ENCODE measurements at regions not wholly inside any gene's neighbourhood (a gene's known extent, or its start where the extent isn't known, plus 50 kb on each side); places are given as distances from the start of the nearest gene placed in this dataset.
"Not testable (repeated sequence)": the region's sequence is repeated elsewhere in the genome, so short reads cannot be mapped to it uniquely, and the experiment has no call there.

DNA sequence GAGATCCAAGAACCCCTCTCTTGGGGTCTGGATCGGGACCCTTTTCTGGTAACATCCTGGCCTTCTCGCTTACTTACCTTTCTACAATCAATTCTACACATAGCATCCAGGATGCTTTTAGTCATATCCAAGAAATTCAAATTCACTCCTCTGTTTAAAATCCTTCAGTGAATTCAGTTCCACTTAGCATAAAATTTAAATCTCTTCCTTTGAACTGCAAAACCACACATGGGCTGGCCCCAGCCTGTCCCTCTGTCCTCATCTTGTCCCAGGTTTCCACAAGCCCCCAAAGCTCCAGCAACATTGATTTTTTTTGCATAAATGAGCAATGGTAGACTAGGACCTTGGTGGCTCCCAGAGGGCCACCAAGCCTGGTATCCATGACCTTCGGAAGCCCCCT is 96.4 kb upstream of the C16orf82 start:
- DNase-seq (ENCODE audit: low read depth): no peak

DNA sequence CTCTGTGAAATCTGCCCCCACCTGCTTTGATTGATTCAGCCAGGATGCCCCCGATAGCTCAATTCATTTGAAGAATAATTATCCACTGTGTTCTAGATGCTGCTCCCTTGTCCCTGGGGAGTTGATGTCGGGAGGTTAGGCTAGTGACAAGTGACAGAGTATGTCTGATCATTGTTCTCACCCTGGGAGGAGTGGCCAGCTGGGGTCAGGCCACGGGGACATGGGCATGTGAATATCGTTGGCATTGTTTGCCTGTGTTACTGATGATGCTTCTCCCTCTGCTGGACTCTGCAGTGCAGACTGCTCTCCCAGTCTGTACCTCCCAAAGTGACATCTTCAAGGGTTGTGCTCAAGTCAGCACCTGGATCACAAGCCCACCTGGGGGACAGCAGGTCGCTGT is 89.9 kb upstream of the C16orf82 start:
- no peak for DNase-seq (ENCODE audit: low read depth)

DNA sequence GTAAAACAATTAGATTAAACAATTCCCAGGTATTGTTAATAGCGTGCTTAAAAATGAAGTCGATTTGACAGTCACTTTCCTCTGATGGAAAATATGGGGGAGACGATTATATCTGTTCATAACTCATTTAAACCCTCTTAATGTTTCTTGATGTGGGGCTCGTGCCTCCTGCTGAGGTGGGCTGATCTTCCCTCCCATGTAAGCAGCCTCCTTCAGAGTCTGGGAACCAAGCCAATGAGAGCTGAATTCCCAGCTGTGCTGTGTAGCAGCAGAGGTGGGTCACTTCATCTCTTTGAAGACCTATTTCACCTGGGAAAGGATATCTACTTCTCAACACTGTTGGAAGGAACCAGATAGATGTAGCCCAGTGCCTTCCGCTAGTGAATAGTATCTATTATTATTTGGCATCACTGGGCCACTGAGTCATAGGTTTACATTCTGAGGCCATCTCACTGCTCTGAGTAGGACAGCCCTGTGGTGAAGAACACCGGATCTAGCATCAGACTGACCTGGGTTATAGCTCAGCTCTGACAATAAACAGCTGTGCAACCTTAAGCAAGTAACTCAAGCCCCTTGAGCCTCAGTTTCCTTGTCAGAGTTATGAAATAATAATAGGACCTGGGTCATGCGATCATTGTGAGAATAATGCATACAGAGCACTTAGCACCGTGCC is 85.3 kb upstream of the C16orf82 start:
- peak; percentile 13 for DNase-seq (ENCODE audit: low read depth)

DNA sequence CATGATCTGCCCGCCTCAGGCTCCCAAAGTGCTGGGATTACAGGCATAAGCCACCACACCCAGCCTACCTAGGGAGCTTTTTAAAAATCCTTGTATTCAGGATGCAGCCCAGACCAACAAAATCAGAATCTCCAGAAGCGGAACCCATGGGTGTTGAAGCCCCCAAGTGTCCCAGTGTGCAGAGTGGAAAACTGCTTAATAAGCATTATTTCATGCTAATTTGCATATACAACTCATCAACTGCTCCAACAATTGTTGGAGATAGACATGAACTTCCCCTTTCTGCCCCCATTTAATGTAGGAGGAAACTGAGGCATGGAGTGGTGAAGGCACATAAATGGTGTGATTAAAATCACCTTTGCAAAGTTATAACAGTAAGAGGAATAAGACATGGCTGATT is 84.3 kb upstream of the C16orf82 start:
- no peak for DNase-seq (ENCODE audit: low read depth)

DNA sequence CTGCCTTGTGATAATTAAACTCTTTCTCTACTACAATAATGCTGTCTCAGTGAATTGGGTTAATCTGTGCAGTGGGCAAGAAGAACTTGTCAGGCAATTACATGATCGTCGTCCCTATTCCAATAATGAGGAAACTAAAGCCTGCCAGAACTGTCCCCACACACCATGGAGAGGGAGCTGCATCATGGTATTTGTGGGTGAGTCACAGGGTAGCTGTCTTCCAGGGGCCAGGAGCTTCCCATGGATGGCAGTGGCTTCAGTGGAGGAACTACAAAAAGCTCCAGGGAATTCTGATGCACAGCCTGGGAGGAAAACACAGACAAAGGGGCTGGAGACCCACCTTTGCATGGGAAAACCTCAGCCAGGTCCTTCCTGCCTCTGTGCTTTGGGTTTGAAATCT is 83.3 kb upstream of the C16orf82 start:
- no peak for DNase-seq (ENCODE audit: low read depth)

DNA sequence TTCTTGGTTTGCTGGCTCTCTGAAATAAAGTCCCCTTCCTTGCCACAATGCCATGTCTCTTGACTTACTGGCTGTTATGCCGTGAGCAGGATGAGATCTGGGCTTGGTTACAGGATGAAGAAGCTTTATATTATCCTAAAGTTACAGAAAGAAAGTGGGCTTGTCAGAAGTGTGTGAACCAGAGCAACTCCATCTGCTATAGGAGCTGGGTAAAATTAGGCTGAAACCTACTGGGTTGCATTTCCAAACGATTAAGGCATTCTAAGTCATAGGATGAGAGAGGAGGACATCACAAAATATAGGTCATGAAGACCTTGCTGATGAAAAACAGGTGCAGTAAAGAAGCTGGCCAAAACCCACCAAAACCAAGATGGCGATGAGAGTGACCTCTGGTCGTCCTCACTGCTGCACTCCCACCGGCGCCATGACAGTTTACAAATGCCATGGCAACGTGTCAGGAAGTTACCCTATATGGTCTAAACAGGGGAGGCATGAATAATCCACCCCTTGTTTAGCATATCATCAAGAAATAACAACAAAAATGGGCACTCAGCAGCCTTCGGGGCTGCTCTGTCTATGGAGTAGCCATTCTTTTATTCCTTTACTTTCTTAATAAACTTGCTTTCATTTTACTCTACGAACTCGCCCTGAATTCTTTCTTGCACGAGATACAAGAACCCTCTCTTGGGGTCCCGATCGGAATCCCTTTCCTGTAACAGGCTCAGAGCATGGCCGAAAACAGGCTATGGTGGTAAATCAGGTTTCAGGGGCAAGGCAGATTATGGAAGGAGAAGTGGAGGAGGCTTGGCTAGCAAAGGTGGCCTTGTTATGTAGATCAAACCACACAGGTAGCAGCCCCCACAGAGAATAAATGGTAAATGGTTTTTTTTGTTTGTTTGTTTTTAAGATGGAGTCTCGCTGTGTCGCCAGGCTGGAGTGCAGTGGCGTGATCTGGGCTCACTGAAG is 81.3 kb upstream of the C16orf82 start:
- DNase-seq (ENCODE audit: low read depth): no peak

DNA sequence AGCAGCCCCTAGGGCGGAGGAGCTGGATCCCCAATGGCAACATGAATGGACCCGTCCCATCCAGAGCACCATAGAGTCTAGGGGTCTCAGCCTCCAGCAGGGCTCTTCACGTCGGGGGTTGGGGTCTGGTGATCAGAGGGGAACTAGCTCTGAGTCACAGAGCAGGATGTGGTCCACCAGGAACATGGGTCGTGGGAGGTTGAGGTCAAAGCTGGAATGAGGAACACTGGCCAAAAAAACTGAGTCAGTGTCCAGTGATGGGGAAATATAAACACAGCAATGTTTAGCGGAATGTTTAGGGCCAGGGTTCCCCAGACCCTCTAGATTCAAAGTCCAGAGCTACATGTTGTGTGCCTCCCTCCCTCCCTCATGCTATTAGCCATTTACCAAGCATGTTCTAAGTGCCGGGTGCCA is 79.1 kb upstream of the C16orf82 start:
- DNase-seq (ENCODE audit: low read depth): peak; percentile 54

DNA sequence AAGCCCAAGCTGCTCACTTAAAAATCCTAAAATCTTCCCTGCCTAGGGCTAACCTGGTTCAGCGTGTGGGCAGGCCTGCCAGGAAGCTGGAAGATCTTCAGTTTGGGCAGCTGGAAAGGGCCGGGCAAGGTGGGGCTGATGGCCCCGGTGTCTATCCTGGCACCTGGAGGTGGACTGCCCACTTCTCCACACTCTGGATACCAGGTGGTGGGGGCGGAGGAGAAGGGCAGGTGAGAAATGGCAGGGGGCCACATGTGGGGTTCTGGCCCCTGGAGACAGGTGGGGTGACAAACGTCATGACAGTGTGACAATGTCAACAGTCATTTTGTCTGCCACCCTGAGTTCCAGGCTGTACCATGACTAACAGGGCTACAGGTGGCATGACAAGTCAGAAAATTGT is 78.5 kb upstream of the C16orf82 start:
- DNase-seq (ENCODE audit: low read depth): no peak

DNA sequence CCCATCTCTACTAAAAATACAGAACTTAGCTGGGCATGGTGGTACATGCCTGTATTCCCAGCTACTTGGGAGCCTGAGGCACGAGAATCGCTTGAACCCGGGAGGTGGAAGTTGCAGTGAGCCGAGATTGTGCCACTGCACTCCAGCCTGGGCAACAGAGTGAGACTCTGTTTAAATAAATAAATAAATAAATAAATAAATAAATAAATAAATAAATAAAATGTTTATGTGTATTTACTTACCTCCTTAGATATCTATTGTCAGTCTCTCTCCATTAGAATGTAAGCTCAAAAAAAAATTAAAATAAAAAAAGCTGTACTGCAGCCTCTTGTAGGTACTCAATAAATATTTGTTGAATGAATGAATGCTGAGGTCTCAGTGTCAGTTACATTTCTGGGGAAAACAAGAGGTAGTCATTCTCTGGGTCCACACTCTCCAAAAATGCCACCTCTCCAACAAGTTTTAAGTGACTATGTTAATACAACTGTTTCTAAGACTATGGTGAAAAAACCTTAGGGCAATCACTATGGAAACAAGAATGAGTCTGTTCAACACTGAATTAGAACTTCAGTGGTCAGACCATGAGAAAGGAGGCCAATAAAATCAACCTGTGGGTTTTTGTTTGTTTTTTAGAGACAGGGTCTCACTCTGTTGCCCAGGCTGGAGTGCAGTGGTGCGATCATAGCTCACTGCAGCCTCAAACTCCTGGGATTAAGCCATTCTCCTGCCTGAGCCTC is 76.2 kb upstream of the C16orf82 start:
- not testable (repeated sequence) for DNase-seq (ENCODE audit: low read depth)

DNA sequence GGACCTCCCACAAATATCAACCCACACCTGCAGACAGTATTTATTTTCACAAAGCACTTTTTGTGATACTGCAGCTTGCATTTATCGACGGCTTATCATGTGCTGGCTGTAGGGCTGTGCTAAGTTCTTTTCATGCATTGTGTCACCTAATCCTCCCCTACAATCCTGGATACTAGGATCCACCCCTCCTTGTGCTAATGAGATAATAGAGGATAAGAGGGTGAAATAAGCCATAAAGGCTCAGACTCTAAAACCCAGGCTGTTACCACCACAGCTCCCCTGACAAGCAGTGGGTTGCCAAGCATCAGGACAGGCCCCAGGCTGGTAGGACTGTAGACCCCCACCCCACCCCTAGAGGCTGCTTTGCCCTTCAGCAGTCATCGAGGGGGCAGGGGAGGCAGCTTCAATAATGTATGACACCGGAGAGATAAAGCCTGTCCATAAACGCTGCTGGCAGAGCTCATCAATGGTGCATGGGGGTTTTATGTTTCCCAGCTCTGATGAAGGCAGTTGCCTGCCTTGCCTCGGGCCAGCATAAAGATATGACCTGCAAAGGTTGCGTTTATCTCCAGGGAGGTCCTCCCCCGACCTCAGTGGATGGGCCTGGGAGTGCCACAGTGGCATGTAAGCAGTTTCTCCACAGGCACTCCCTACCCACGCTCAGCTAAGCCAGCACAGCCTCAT is 73.9 kb upstream of the C16orf82 start:
- no peak for DNase-seq (ENCODE audit: low read depth)

DNA sequence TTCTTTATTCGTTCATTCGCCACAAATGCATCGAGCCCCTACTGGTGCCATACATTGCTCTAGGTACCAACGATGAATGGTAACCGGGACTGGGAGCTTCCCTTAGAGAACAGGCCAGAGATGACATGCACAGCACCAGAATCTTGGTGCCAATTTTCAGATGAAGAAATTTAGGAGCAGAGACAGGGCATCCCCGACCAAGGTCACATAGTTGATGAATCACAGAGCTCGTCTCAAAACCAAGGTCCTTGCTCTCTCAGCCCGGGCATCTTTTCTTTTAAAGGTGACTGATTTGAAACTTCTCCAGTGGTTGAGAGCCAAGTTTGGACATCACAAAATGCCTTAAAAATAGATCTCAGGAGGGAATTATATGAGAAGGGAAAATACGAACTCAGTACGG is 73.2 kb upstream of the C16orf82 start:
- DNase-seq (ENCODE audit: low read depth): no peak

DNA sequence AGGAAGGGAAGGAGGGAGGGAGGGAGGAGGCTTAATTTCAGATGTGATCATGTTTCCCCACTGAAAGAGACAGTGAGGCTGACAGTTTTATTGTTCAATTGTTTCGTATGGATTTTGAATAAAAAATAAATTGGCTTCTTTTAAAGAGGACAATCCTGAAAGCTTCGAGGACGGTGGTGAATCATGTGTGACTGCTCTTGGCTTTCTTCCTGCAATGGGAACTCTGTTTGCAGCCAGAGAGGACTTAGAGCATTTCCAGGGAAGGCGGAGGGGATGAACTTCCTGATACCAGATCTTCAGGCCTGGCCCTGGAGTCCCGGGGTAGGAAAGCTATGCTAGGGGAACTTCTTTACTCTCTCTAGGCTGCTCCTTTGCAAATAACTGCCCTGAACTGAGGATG is 72.8 kb upstream of the C16orf82 start:
- DNase-seq (ENCODE audit: low read depth): peak; percentile 11

DNA sequence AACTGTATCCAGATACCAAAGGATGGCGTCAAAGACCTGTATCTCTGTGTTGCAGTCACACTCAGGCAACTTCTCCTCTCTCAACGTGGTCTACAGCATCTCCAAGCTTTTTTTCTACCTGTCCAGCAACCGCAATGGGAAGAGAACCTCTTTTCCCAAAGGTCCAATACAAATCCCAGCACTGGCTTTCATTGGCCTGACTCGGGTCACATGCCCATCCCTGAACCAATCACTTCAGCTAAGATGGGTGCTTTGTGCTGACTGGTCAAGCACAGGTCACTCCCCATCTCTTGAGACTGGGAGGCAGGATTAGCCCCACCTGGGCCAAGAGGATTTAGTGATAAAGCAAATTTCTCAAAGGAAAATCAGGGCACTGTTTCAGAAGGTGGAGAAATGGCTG is 71.2 kb upstream of the C16orf82 start:
- DNase-seq (ENCODE audit: low read depth): no peak

DNA sequence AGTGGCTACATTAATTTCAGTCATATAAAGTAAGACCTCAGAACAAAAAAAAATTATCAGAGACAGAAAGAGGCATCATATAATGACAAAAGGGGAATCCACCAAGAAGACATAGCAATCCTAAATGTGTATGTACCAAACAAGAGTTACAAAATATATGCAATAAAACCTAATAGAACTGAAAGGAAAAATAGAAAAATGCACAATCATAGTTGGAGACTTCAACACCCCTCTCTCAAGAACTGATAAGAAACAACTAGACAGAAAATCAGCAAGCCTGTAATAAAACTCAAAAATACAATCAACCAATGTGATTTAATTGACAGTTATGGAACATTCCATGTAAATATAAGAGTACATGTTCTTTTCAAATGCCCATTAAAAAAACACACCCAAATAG is 61.3 kb upstream of the C16orf82 start:
- no peak for DNase-seq (ENCODE audit: low read depth)

Measured in HT1080 (cell line).